HepG2 (cell line): ENCODE measurements at regions not wholly inside any gene's neighbourhood (a gene's known extent, or its start where the extent isn't known, plus 50 kb on each side); places are given as distances from the start of the nearest gene placed in this dataset.

Experiments
- ATAC-seq: fragments of 200-7000 bp; cut with Tn5 transposase; 3 replicates; pipeline ENCODE4 v1.9.1; 2020; ENCODE audit warnings: mild to moderate bottlenecking, moderate library complexity
- BruUV-seq: library from RNA; stranded (reverse); fragments of 400-500 nt; replicated peaks from 2 replicates; lab custom pipeline; 2021; lab: Mats Ljungman, UMichigan
- CTCF ChIA-PET: fragments of 300-600 bp; formaldehyde crosslinking; extraction: SDS; loops from one replicate; lab custom pipeline; 2021; ENCODE audit warnings: low total read pairs, inconsistent platforms, low intra/inter-chr PET ratio; lab: Yijun Ruan, JAX
- POLR2A ChIA-PET: fragments of 350-600 bp; sonication (Branson Sonifier 250); formaldehyde crosslinking; loops from one replicate; lab custom pipeline; 2020; ENCODE audit warnings: antibody characterized with exemption, inconsistent platforms; lab: Yijun Ruan, JAX
- DNase-seq: peaks from one replicate; pipeline ENCODE4 v3.0.0-alpha.2; 2015; ENCODE audit warnings: low spot score
- FAIRE-seq: peaks from 3 replicates; lab custom pipeline; 2011; peaks lifted over from hg19 to GRCh38; lab: Jason Lieb, UNC
- H2AFZ ChIP-seq: one replicate; pipeline ENCODE4 v1.6.1; 2011; ENCODE audit warnings: low read length, inconsistent platforms
- H3K27ac ChIP-seq: fragments of 300-600 bp; 3 replicates; pipeline ENCODE4 v1.8.0; 2011; ENCODE audit warnings: mixed run types, mild to moderate bottlenecking, mixed read lengths, low read length, inconsistent platforms; ENCODE audit not compliant: insufficient read depth; ENCODE audit errors: extremely low read length
- H3K27me3 ChIP-seq, 2 experiments: fragments of 200-600 bp in 1 of 2; 2 replicates in 1 of 2; 3 replicates in 1 of 2; pipeline versions ENCODE4 v1.6.0 to v1.8.0; 2011; ENCODE audit warnings: low read length in 2 of 2, mild to moderate bottlenecking in 2 of 2, moderate library complexity in 2 of 2, inconsistent platforms in 1 of 2; ENCODE audit not compliant: insufficient read depth in 2 of 2, control insufficient read depth in 1 of 2
- H3K36me3 ChIP-seq, 2 experiments: fragments of 200-600 bp in 1 of 2; replicated peaks in 1 of 2; 2 replicates in 1 of 2; 3 replicates in 1 of 2; pipeline versions ENCODE4 v1.5.1 to v1.8.0; 2011; ENCODE audit warnings: low read length in 2 of 2, inconsistent platforms in 1 of 2; ENCODE audit not compliant: insufficient read depth in 2 of 2, control insufficient read depth in 1 of 2
- H3K4me1 ChIP-seq: 2 replicates; pipeline ENCODE4 v1.5.1; 2012; ENCODE audit warnings: low read length, inconsistent platforms; ENCODE audit not compliant: insufficient read depth
- H3K4me2 ChIP-seq: 2 replicates; pipeline ENCODE4 v1.6.0; 2011; ENCODE audit warnings: low read depth, low read length, inconsistent platforms
- H3K4me3 ChIP-seq, 3 experiments: fragments of 200-600 bp in 1 of 3; sonication (generic), shearing (Covaris generic) in 1 of 3; replicated peaks in 1 of 3; 2 replicates each; pipeline ENCODE4 v1.5.1; 2011 to 2016; ENCODE audit warnings: low read length in 3 of 3, inconsistent platforms in 2 of 3, low read depth in 2 of 3, mild to moderate bottlenecking in 2 of 3, control low read depth in 1 of 3, mixed read lengths in 1 of 3; ENCODE audit not compliant: insufficient read depth in 1 of 3
- H3K79me2 ChIP-seq: one replicate; pipeline ENCODE4 v1.6.1; 2011; ENCODE audit warnings: low read length, inconsistent platforms; ENCODE audit not compliant: insufficient read depth
- H3K9ac ChIP-seq: 2 replicates; pipeline ENCODE4 v1.6.0; 2011; ENCODE audit warnings: mild to moderate bottlenecking, low read depth, low read length, inconsistent platforms; ENCODE audit not compliant: insufficient read depth
- H3K9me3 ChIP-seq: 2 replicates; pipeline ENCODE4 v1.5.1; 2012; ENCODE audit warnings: mild to moderate bottlenecking, low read length
- H4K20me1 ChIP-seq: 2 replicates; pipeline ENCODE4 v1.6.0; 2011; ENCODE audit warnings: inconsistent platforms, mild to moderate bottlenecking, low read length, moderate library complexity; ENCODE audit not compliant: insufficient read depth
- ADNP ChIP-seq: sonication (generic); formaldehyde crosslinking; IDR thresholded peaks from 2 replicates; pipeline ENCODE4 v1.4.0; 2020; ENCODE audit warnings: missing genetic modification reagents
- DZIP1 ChIP-seq: sonication (generic); formaldehyde crosslinking; IDR thresholded peaks from 2 replicates; pipeline ENCODE4 v1.5.0; 2020; ENCODE audit warnings: mild to moderate bottlenecking, missing genetic modification reagents
- FOXK2 ChIP-seq: fragments of 450-650 bp; IDR thresholded peaks from 2 replicates; pipeline ENCODE4 v1.6.1; 2016
- NAIF1 ChIP-seq: sonication (generic); formaldehyde crosslinking; IDR thresholded peaks from 2 replicates; pipeline ENCODE4 v1.5.0; 2020; ENCODE audit warnings: mild to moderate bottlenecking, missing genetic modification reagents, borderline replicate concordance
- NFIB ChIP-seq: sonication (generic); formaldehyde crosslinking; IDR thresholded peaks from 2 replicates; pipeline ENCODE4 v1.9.0; 2021; ENCODE audit warnings: missing genetic modification reagents, mild to moderate bottlenecking, borderline replicate concordance
- PHF8 ChIP-seq: sonication (generic); formaldehyde crosslinking; IDR thresholded peaks from 2 replicates; pipeline ENCODE4 v1.5.0; 2020; ENCODE audit warnings: missing genetic modification reagents
- SMAD1 ChIP-seq: sonication (generic); formaldehyde crosslinking; IDR thresholded peaks from 2 replicates; pipeline ENCODE4 v1.4.0; 2020; ENCODE audit warnings: missing genetic modification reagents, low read depth, mild to moderate bottlenecking, borderline replicate concordance
- SMAD3 ChIP-seq: sonication (generic); formaldehyde crosslinking; IDR thresholded peaks from 2 replicates; pipeline ENCODE4 v1.4.0; 2020; ENCODE audit warnings: missing genetic modification reagents
- THAP8 ChIP-seq: sonication (generic); formaldehyde crosslinking; IDR thresholded peaks from 2 replicates; pipeline ENCODE4 v1.5.1; 2020; ENCODE audit warnings: missing genetic modification reagents, mild to moderate bottlenecking, borderline replicate concordance
- U2AF1 ChIP-seq: fragments of 200-400 bp; formaldehyde crosslinking; optimal IDR thresholded peaks from 2 replicates; pipeline ENCODE3; 2017; ENCODE audit warnings: mild to moderate bottlenecking, low read depth, low read length
- ZBTB26 ChIP-seq: IDR thresholded peaks from 2 replicates; pipeline ENCODE4 v1.6.1; 2016; ENCODE audit warnings: missing compliant biosample characterization, missing genetic modification reagents, borderline replicate concordance
- ZBTB46 ChIP-seq: sonication (generic); formaldehyde crosslinking; IDR thresholded peaks from 2 replicates; pipeline ENCODE4 v1.4.0; 2020; ENCODE audit warnings: mild to moderate bottlenecking, missing genetic modification reagents, borderline replicate concordance
- ZNF274 ChIP-seq: sonication (generic); formaldehyde crosslinking; IDR thresholded peaks from 2 replicates; pipeline ENCODE4 v1.5.1; 2020; ENCODE audit warnings: mild to moderate bottlenecking, missing genetic modification reagents
- ZNF549 ChIP-seq: sonication (generic); formaldehyde crosslinking; IDR thresholded peaks from 2 replicates; pipeline ENCODE4 v1.5.0; 2020; ENCODE audit warnings: missing genetic modification reagents
- ZNF710 ChIP-seq: sonication (generic); formaldehyde crosslinking; IDR thresholded peaks from 2 replicates; pipeline ENCODE4 v1.5.0; 2020; ENCODE audit warnings: mild to moderate bottlenecking, missing genetic modification reagents, borderline replicate concordance
- in situ Hi-C: cut with HindIII; loops from 2 replicates; pipeline ENCODE4 v1.10.0; 2017; ENCODE audit warnings: low pct_unique_long_range_greater_than_20kb; ENCODE audit not compliant: extremely low pct_ligation_motif_present
- intact Hi-C: fragments of 100-400 bp; cut with micrococcal nuclease; formaldehyde crosslinking; loops from one replicate; pipeline ENCODE4 v1.10.0; 2022; ENCODE audit not compliant: unreplicated experiment

GRCh38 chr9:79280691-79281090 lies 291.1 kb upstream of the TLE4 start (continued):
- TF ChIP-seq ZBTB46 (no peak), NFIB (CRISPR knock-in tag) (no peak), U2AF1 (no peak), DZIP1 (CRISPR knock-in tag) (no peak), NAIF1 (CRISPR knock-in tag) (no peak), ZNF274 (CRISPR knock-in tag) (no peak), ADNP (no peak), SMAD3 (CRISPR knock-in tag) (no peak), FOXK2 (no peak)

GRCh38 chr9:79284081-79284480 lies 287.7 kb upstream of the TLE4 start:
- no peak overlapping the region for H2AFZ ChIP-seq
- H3K4me2 ChIP-seq: no peak overlapping the region
- H3K36me3 ChIP-seq: no peaks in the 10 kb centered on the region
- no peaks in the 10 kb centered on the region for H3K4me1 ChIP-seq
- CTCF ChIA-PET: no interaction called here
- POLR2A ChIA-PET: no interaction called here
- intact Hi-C loops: no loop called here
- no peaks in the 10 kb centered on the region for H4K20me1 ChIP-seq
- no peaks in the 10 kb centered on the region for H3K9me3 ChIP-seq
- no peaks in the 10 kb centered on the region for H3K79me2 ChIP-seq
- no peak overlapping the region for H3K9ac ChIP-seq
- H3K4me3 ChIP-seq: no peak overlapping the region
- ATAC-seq (no peak), DNase-seq (no peak), FAIRE-seq (no peak)
- in situ Hi-C loops: no loop called here
- BruUV-seq: no TSS peak
- H3K27ac ChIP-seq: no peak overlapping the region
- H3K27me3 ChIP-seq: no peaks in the 10 kb centered on the region
- TF ChIP-seq SMAD1 (no peak), THAP8 (CRISPR knock-in tag) (no peak), PHF8 (CRISPR knock-in tag) (no peak), ZBTB26 (no peak), ZNF710 (CRISPR knock-in tag) (no peak), ZNF549 (CRISPR knock-in tag) (no peak)
